Esophagus muscularis mucosa (tissue), 3 donors: ENCODE measurements at regions not wholly inside any gene's neighbourhood (a gene's known extent, or its start where the extent isn't known, plus 50 kb on each side); places are given as distances from the start of the nearest gene placed in this dataset.
"Not testable (repeated sequence)": the region's sequence is repeated elsewhere in the genome, so short reads cannot be mapped to it uniquely, and the experiment has no call there.

Source experiments
- CTCF ChIP-seq, 3 experiments: fragments of 200-600 bp in 2 of 3; fragments of 450-650 bp in 1 of 3; sonication (generic) in 2 of 3; IDR thresholded peaks; one replicate each; pipeline ENCODE4 v1.5.1; 2017 to 2019; ENCODE audit warnings: antibody characterized with exemption in 3 of 3, mild to moderate bottlenecking in 2 of 3, moderate library complexity in 1 of 3
- POLR2A ChIP-seq: fragments of 450-650 bp; IDR thresholded peaks from one replicate; pipeline ENCODE4 v1.6.1; 2017; ENCODE audit warnings: antibody characterized with exemption, moderate library complexity, mild to moderate bottlenecking, low read depth

- TF ChIP-seq CTCF (IDR thresholded peaks at IDR 0.05); POLR2A: not testable (repeated sequence)
Measured at GRCh38 chr16:21539107-21539618, 60.2 kb upstream of the METTL9 start.
